ENCODE measurements at regions not wholly inside any gene's neighbourhood (a gene's known extent, or its start where the extent isn't known, plus 50 kb on each side); places are given as distances from the start of the nearest gene placed in this dataset.

GRCh38 chr2:51108794-51109193 is 76.9 kb upstream of the NRXN1 start:
- no peak for DNase-seq

GRCh38 chr2:51107841-51108240 is 75.9 kb upstream of the NRXN1 start:
- no peak for DNase-seq

GRCh38 chr2:51105811-51106210 is 73.9 kb upstream of the NRXN1 start:
- no peak for DNase-seq

GRCh38 chr2:51103205-51103604 is 71.3 kb upstream of the NRXN1 start:
- DNase-seq = no peak

- DNase-seq = no peak
Measured at GRCh38 chr2:51093016-51093415, 61.1 kb upstream of the NRXN1 start.

GRCh38 chr2:51085420-51086068 is 53.6 kb upstream of the NRXN1 start:
- no peak for DNase-seq

- DNase-seq = no peak
Measured at GRCh38 chr2:51084750-51085149, 52.8 kb upstream of the NRXN1 start.
